Tibial nerve (tissue), 3 donors: ENCODE measurements at regions not wholly inside any gene's neighbourhood (a gene's known extent, or its start where the extent isn't known, plus 50 kb on each side); places are given as distances from the start of the nearest gene placed in this dataset.

Experiments used
- CTCF ChIP-seq, 5 experiments: fragments of 200-600 bp in 3 of 5; fragments of 450-650 bp in 2 of 5; sonication (generic) in 3 of 5; IDR thresholded peaks; one replicate each; pipeline ENCODE4 v1.5.1; 2016 to 2019; ENCODE audit warnings: antibody characterized with exemption in 5 of 5, mild to moderate bottlenecking in 3 of 5, moderate library complexity in 2 of 5
- POLR2A ChIP-seq, 2 donors: fragments of 450-650 bp; IDR thresholded peaks; one replicate each; pipeline ENCODE4 v1.6.1; 2017; ENCODE audit warnings: antibody characterized with exemption in 2 of 2, mild to moderate bottlenecking in 2 of 2, moderate library complexity in 2 of 2

- no peak for TF ChIP-seq POLR2A (IDR thresholded peaks at IDR 0.05)
- no peak for TF ChIP-seq CTCF (IDR thresholded peaks at IDR 0.05)
These were observed 788.7 kb upstream of the CHORDC1 start for GRCh38 chr11:91011503-91011902.
